ENCODE measurements at regions not wholly inside any gene's neighbourhood (a gene's known extent, or its start where the extent isn't known, plus 50 kb on each side); places are given as distances from the start of the nearest gene placed in this dataset.

- H3K14ac ChIP-seq (ENCODE audit: low read length): no peak overlapping the region
- no peak overlapping the region for H4K12ac ChIP-seq (ENCODE audit: low read depth, low read length)
- no peaks in the 10 kb centered on the region for H3K27me3 ChIP-seq (ENCODE audit: insufficient read depth, low read length)
- H3K18ac ChIP-seq (ENCODE audit: low read length): no peak overlapping the region
- no peak overlapping the region for H3K27ac ChIP-seq (ENCODE audit: low read depth, low read length)
- no peak for DNase-seq
- H3K79me2 ChIP-seq (ENCODE audit: control insufficient read depth, insufficient read depth, low read length, poor library complexity): no peaks in the 10 kb centered on the region
- H2BK12ac ChIP-seq (ENCODE audit: low read length): no peak overlapping the region
- no peaks in the 10 kb centered on the region for H3K79me1 ChIP-seq (ENCODE audit: low read length)
- no peaks in the 10 kb centered on the region for H3K4me1 ChIP-seq (ENCODE audit: control insufficient read depth in 1 of 2, insufficient read depth in 2 of 2, low read length in 2 of 2)
- no peak overlapping the region for H3K23ac ChIP-seq (ENCODE audit: low read length)
- H3K4me2 ChIP-seq (ENCODE audit: low read length): no peak overlapping the region
- H2AK5ac ChIP-seq (ENCODE audit: low read length): no peak overlapping the region
- H2AFZ ChIP-seq (ENCODE audit: insufficient read depth, low read length, poor library complexity): no peak overlapping the region
- no peak overlapping the region for H4K8ac ChIP-seq (ENCODE audit: low read depth, low read length)
- no peak overlapping the region for H2BK5ac ChIP-seq (ENCODE audit: low read depth, low read length, poor library complexity)
- H2BK120ac ChIP-seq (ENCODE audit: insufficient read depth, low read length, poor library complexity): no peak overlapping the region
- H3K4ac ChIP-seq (ENCODE audit: low read depth, low read length): no peak overlapping the region
- WGBS (ENCODE audit: extremely low coverage, insufficient coverage, insufficient read length): no CpG with 5 or more reads among the region's 6 CpGs
- H4K91ac ChIP-seq (ENCODE audit: low read depth, low read length): no peak overlapping the region
- H3K36me3 ChIP-seq (ENCODE audit: control insufficient read depth in 1 of 2, insufficient read depth in 2 of 2, low read length in 2 of 2): no peaks in the 10 kb centered on the region
- H3K4me3 ChIP-seq (ENCODE audit: low read depth, low read length): no peak overlapping the region
- H3K9me3 ChIP-seq (ENCODE audit: insufficient read depth, low read depth, low read length): no peaks in the 10 kb centered on the region
- H3K9ac ChIP-seq (ENCODE audit: low read length): no peak overlapping the region
These were observed 187.3 kb downstream of the MBOAT1 start for GRCh38 chr6:20024978-20025377.

GRCh38 chr6:20025681-20026080 is 186.6 kb downstream of the MBOAT1 start:
- Histone ChIP-seq H4K12ac (ENCODE audit: low read depth, low read length) (no peak overlapping the region), H2BK5ac (ENCODE audit: low read depth, low read length, poor library complexity) (no peak overlapping the region), H3K18ac (ENCODE audit: low read length) (no peak overlapping the region), H2AK5ac (ENCODE audit: low read length) (no peak overlapping the region), H3K4me2 (ENCODE audit: low read length) (no peak overlapping the region), H4K91ac (ENCODE audit: low read depth, low read length) (no peak overlapping the region), H3K23ac (ENCODE audit: low read length) (no peak overlapping the region), H3K27me3 (ENCODE audit: insufficient read depth, low read length) (no peaks in the 10 kb centered on the region), H3K9ac (ENCODE audit: low read length) (no peak overlapping the region), H3K14ac (ENCODE audit: low read length) (no peak overlapping the region), H4K8ac (ENCODE audit: low read depth, low read length) (no peak overlapping the region), H3K36me3 (ENCODE audit: control insufficient read depth in 1 of 2, insufficient read depth in 2 of 2, low read length in 2 of 2) (no peaks in the 10 kb centered on the region), H3K9me3 (ENCODE audit: insufficient read depth, low read depth, low read length) (no peaks in the 10 kb centered on the region), H3K4me3 (ENCODE audit: low read depth, low read length) (no peak overlapping the region), H2AFZ (ENCODE audit: insufficient read depth, low read length, poor library complexity) (no peak overlapping the region), H3K79me1 (ENCODE audit: low read length) (no peaks in the 10 kb centered on the region), H2BK120ac (ENCODE audit: insufficient read depth, low read length, poor library complexity) (no peak overlapping the region), H3K4me1 (ENCODE audit: control insufficient read depth in 1 of 2, insufficient read depth in 2 of 2, low read length in 2 of 2) (no peaks in the 10 kb centered on the region), H3K27ac (ENCODE audit: low read depth, low read length) (no peak overlapping the region), H3K4ac (ENCODE audit: low read depth, low read length) (no peak overlapping the region), H3K79me2 (ENCODE audit: control insufficient read depth, insufficient read depth, low read length, poor library complexity) (no peaks in the 10 kb centered on the region), H2BK12ac (ENCODE audit: low read length) (no peak overlapping the region)
- no peak for DNase-seq
- WGBS (ENCODE audit: extremely low coverage, insufficient coverage, insufficient read length): no CpG with 5 or more reads among the region's 2 CpGs

GRCh38 chr6:20028143-20028542 is 184.1 kb downstream of the MBOAT1 start:
- Histone ChIP-seq H3K9ac (ENCODE audit: low read length) (no peak overlapping the region), H3K18ac (ENCODE audit: low read length) (no peak overlapping the region), H3K4me3 (ENCODE audit: low read depth, low read length) (no peak overlapping the region), H2BK5ac (ENCODE audit: low read depth, low read length, poor library complexity) (no peak overlapping the region), H4K8ac (ENCODE audit: low read depth, low read length) (no peak overlapping the region), H3K23ac (ENCODE audit: low read length) (no peak overlapping the region), H3K9me3 (ENCODE audit: insufficient read depth, low read depth, low read length) (peaks cover 2% of the 10 kb centered on the region), H3K36me3 (ENCODE audit: control insufficient read depth in 1 of 2, insufficient read depth in 2 of 2, low read length in 2 of 2) (no peaks in the 10 kb centered on the region), H3K4me1 (ENCODE audit: control insufficient read depth in 1 of 2, insufficient read depth in 2 of 2, low read length in 2 of 2) (no peaks in the 10 kb centered on the region), H3K79me1 (ENCODE audit: low read length) (no peaks in the 10 kb centered on the region), H3K4ac (ENCODE audit: low read depth, low read length) (no peak overlapping the region), H2AK5ac (ENCODE audit: low read length) (no peak overlapping the region), H4K12ac (ENCODE audit: low read depth, low read length) (no peak overlapping the region), H2AFZ (ENCODE audit: insufficient read depth, low read length, poor library complexity) (no peak overlapping the region), H3K79me2 (ENCODE audit: control insufficient read depth, insufficient read depth, low read length, poor library complexity) (no peaks in the 10 kb centered on the region), H3K27ac (ENCODE audit: low read depth, low read length) (no peak overlapping the region), H4K91ac (ENCODE audit: low read depth, low read length) (no peak overlapping the region), H3K14ac (ENCODE audit: low read length) (no peak overlapping the region), H2BK120ac (ENCODE audit: insufficient read depth, low read length, poor library complexity) (no peak overlapping the region), H3K27me3 (ENCODE audit: insufficient read depth, low read length) (no peaks in the 10 kb centered on the region), H3K4me2 (ENCODE audit: low read length) (no peak overlapping the region), H2BK12ac (ENCODE audit: low read length) (no peak overlapping the region)
- no peak for DNase-seq
- no CpG with 5 or more reads among the region's 9 CpGs for WGBS (ENCODE audit: extremely low coverage, insufficient coverage, insufficient read length)

GRCh38 chr6:20028562-20028961 is 183.7 kb downstream of the MBOAT1 start:
- Histone ChIP-seq H3K27ac (ENCODE audit: low read depth, low read length) (no peak overlapping the region), H3K79me1 (ENCODE audit: low read length) (no peaks in the 10 kb centered on the region), H3K23ac (ENCODE audit: low read length) (no peak overlapping the region), H3K4me2 (ENCODE audit: low read length) (no peak overlapping the region), H3K4me1 (ENCODE audit: control insufficient read depth in 1 of 2, insufficient read depth in 2 of 2, low read length in 2 of 2) (no peaks in the 10 kb centered on the region), H3K4ac (ENCODE audit: low read depth, low read length) (no peak overlapping the region), H2BK5ac (ENCODE audit: low read depth, low read length, poor library complexity) (no peak overlapping the region), H3K9me3 (ENCODE audit: insufficient read depth, low read depth, low read length) (peaks cover 2% of the 10 kb centered on the region), H3K79me2 (ENCODE audit: control insufficient read depth, insufficient read depth, low read length, poor library complexity) (no peaks in the 10 kb centered on the region), H4K8ac (ENCODE audit: low read depth, low read length) (no peak overlapping the region), H2BK12ac (ENCODE audit: low read length) (no peak overlapping the region), H3K36me3 (ENCODE audit: control insufficient read depth in 1 of 2, insufficient read depth in 2 of 2, low read length in 2 of 2) (no peaks in the 10 kb centered on the region), H4K12ac (ENCODE audit: low read depth, low read length) (no peak overlapping the region), H3K18ac (ENCODE audit: low read length) (no peak overlapping the region), H3K27me3 (ENCODE audit: insufficient read depth, low read length) (no peaks in the 10 kb centered on the region), H2AFZ (ENCODE audit: insufficient read depth, low read length, poor library complexity) (no peak overlapping the region), H4K91ac (ENCODE audit: low read depth, low read length) (no peak overlapping the region), H2BK120ac (ENCODE audit: insufficient read depth, low read length, poor library complexity) (no peak overlapping the region), H2AK5ac (ENCODE audit: low read length) (no peak overlapping the region), H3K14ac (ENCODE audit: low read length) (no peak overlapping the region), H3K4me3 (ENCODE audit: low read depth, low read length) (no peak overlapping the region), H3K9ac (ENCODE audit: low read length) (no peak overlapping the region)
- no CpG with 5 or more reads among the region's 4 CpGs for whole genome bisulfite sequencing (ENCODE audit: extremely low coverage, insufficient coverage, insufficient read length)
- DNase-seq: no peak
